HepG2 (cell line): ENCODE measurements at regions not wholly inside any gene's neighbourhood (a gene's known extent, or its start where the extent isn't known, plus 50 kb on each side); places are given as distances from the start of the nearest gene placed in this dataset.

Experiments used
- ATAC-seq: fragments of 200-7000 bp; cut with Tn5 transposase; 3 replicates; pipeline ENCODE4 v1.9.1; 2020; ENCODE audit warnings: mild to moderate bottlenecking, moderate library complexity
- BruUV-seq: library from RNA; stranded (reverse); fragments of 400-500 nt; replicated peaks from 2 replicates; lab custom pipeline; 2021; lab: Mats Ljungman, UMichigan
- CTCF ChIA-PET: fragments of 300-600 bp; formaldehyde crosslinking; extraction: SDS; loops from one replicate; lab custom pipeline; 2021; ENCODE audit warnings: low total read pairs, inconsistent platforms, low intra/inter-chr PET ratio; lab: Yijun Ruan, JAX
- POLR2A ChIA-PET: fragments of 350-600 bp; sonication (Branson Sonifier 250); formaldehyde crosslinking; loops from one replicate; lab custom pipeline; 2020; ENCODE audit warnings: antibody characterized with exemption, inconsistent platforms; lab: Yijun Ruan, JAX
- DNase-seq: peaks from one replicate; pipeline ENCODE4 v3.0.0-alpha.2; 2015; ENCODE audit warnings: low spot score
- FAIRE-seq: peaks from 3 replicates; lab custom pipeline; 2011; peaks lifted over from hg19 to GRCh38; lab: Jason Lieb, UNC
- H2AFZ ChIP-seq: one replicate; pipeline ENCODE4 v1.6.1; 2011; ENCODE audit warnings: low read length, inconsistent platforms
- H3K27ac ChIP-seq: fragments of 300-600 bp; 3 replicates; pipeline ENCODE4 v1.8.0; 2011; ENCODE audit warnings: mixed run types, mild to moderate bottlenecking, mixed read lengths, low read length, inconsistent platforms; ENCODE audit not compliant: insufficient read depth; ENCODE audit errors: extremely low read length
- H3K27me3 ChIP-seq, 2 experiments: fragments of 200-600 bp in 1 of 2; 2 replicates in 1 of 2; 3 replicates in 1 of 2; pipeline versions ENCODE4 v1.6.0 to v1.8.0; 2011; ENCODE audit warnings: low read length in 2 of 2, mild to moderate bottlenecking in 2 of 2, moderate library complexity in 2 of 2, inconsistent platforms in 1 of 2; ENCODE audit not compliant: insufficient read depth in 2 of 2, control insufficient read depth in 1 of 2
- H3K36me3 ChIP-seq, 2 experiments: fragments of 200-600 bp in 1 of 2; replicated peaks in 1 of 2; 2 replicates in 1 of 2; 3 replicates in 1 of 2; pipeline versions ENCODE4 v1.5.1 to v1.8.0; 2011; ENCODE audit warnings: low read length in 2 of 2, inconsistent platforms in 1 of 2; ENCODE audit not compliant: insufficient read depth in 2 of 2, control insufficient read depth in 1 of 2
- H3K4me1 ChIP-seq: 2 replicates; pipeline ENCODE4 v1.5.1; 2012; ENCODE audit warnings: low read length, inconsistent platforms; ENCODE audit not compliant: insufficient read depth
- H3K4me2 ChIP-seq: 2 replicates; pipeline ENCODE4 v1.6.0; 2011; ENCODE audit warnings: low read depth, low read length, inconsistent platforms
- H3K4me3 ChIP-seq, 3 experiments: fragments of 200-600 bp in 1 of 3; sonication (generic), shearing (Covaris generic) in 1 of 3; replicated peaks in 1 of 3; 2 replicates each; pipeline ENCODE4 v1.5.1; 2011 to 2016; ENCODE audit warnings: low read length in 3 of 3, inconsistent platforms in 2 of 3, low read depth in 2 of 3, mild to moderate bottlenecking in 2 of 3, control low read depth in 1 of 3, mixed read lengths in 1 of 3; ENCODE audit not compliant: insufficient read depth in 1 of 3
- H3K79me2 ChIP-seq: one replicate; pipeline ENCODE4 v1.6.1; 2011; ENCODE audit warnings: low read length, inconsistent platforms; ENCODE audit not compliant: insufficient read depth
- H3K9ac ChIP-seq: 2 replicates; pipeline ENCODE4 v1.6.0; 2011; ENCODE audit warnings: mild to moderate bottlenecking, low read depth, low read length, inconsistent platforms; ENCODE audit not compliant: insufficient read depth
- H3K9me3 ChIP-seq: 2 replicates; pipeline ENCODE4 v1.5.1; 2012; ENCODE audit warnings: mild to moderate bottlenecking, low read length
- H4K20me1 ChIP-seq: 2 replicates; pipeline ENCODE4 v1.6.0; 2011; ENCODE audit warnings: inconsistent platforms, mild to moderate bottlenecking, low read length, moderate library complexity; ENCODE audit not compliant: insufficient read depth
- ATF5 ChIP-seq: sonication (generic); formaldehyde crosslinking; IDR thresholded peaks from 2 replicates; pipeline ENCODE4 v1.4.0; 2020; ENCODE audit warnings: mild to moderate bottlenecking, low read depth, missing genetic modification reagents
- GFI1 ChIP-seq: sonication (generic); formaldehyde crosslinking; IDR thresholded peaks from 2 replicates; pipeline ENCODE4 v1.5.0; 2020; ENCODE audit warnings: missing genetic modification reagents, mild to moderate bottlenecking, borderline replicate concordance
- GMEB1 ChIP-seq: sonication (generic); formaldehyde crosslinking; IDR thresholded peaks from 2 replicates; pipeline ENCODE4 v1.5.1; 2020; ENCODE audit warnings: missing genetic modification reagents, mild to moderate bottlenecking, borderline replicate concordance
- HINFP ChIP-seq: sonication (generic); formaldehyde crosslinking; IDR thresholded peaks from 2 replicates; pipeline ENCODE4 v1.4.0; 2020; ENCODE audit warnings: low read depth, mild to moderate bottlenecking, missing genetic modification reagents
- HMG20B ChIP-seq: conservative IDR thresholded peaks from 2 replicates; pipeline ENCODE4 v1.6.1; 2016; ENCODE audit warnings: missing genetic modification reagents, missing compliant biosample characterization
- HMGXB4 ChIP-seq, 2 experiments: sonication (generic) in 1 of 2; formaldehyde crosslinking in 1 of 2; IDR thresholded peaks; 2 replicates each; pipeline versions ENCODE4 v1.4.0 to v1.6.1; 2018 to 2020; ENCODE audit warnings: missing genetic modification reagents in 2 of 2, borderline replicate concordance in 1 of 2, low read depth in 1 of 2, mild to moderate bottlenecking in 1 of 2, missing biosample characterization in 1 of 2
- PBX2 ChIP-seq: IDR thresholded peaks from 2 replicates; pipeline ENCODE4 v1.6.1; 2016; ENCODE audit warnings: control low read depth
- RARA ChIP-seq: IDR thresholded peaks from 2 replicates; pipeline ENCODE4 v1.6.1; 2016; ENCODE audit warnings: missing genetic modification reagents, missing compliant biosample characterization
- SIX1 ChIP-seq: sonication (generic); formaldehyde crosslinking; IDR thresholded peaks from 2 replicates; pipeline ENCODE4 v1.4.0; 2020; ENCODE audit warnings: missing genetic modification reagents, borderline replicate concordance
- THYN1 ChIP-seq: sonication (generic); formaldehyde crosslinking; IDR thresholded peaks from 2 replicates; pipeline ENCODE4 v1.8.1; 2023; ENCODE audit warnings: low read depth, mild to moderate bottlenecking, moderate library complexity, missing genetic modification reagents, borderline replicate concordance
- ZBTB26 ChIP-seq: IDR thresholded peaks from 2 replicates; pipeline ENCODE4 v1.6.1; 2016; ENCODE audit warnings: missing compliant biosample characterization, missing genetic modification reagents, borderline replicate concordance
- WGBS: methylation state at CpG from one replicate; pipeline ENCODE4 v1.1.6; 2017; ENCODE audit warnings: low lambda C conversion rate; 5-methylcytosine and 5-hydroxymethylcytosine counted together
- in situ Hi-C: cut with HindIII; loops from 2 replicates; pipeline ENCODE4 v1.10.0; 2017; ENCODE audit warnings: low pct_unique_long_range_greater_than_20kb; ENCODE audit not compliant: extremely low pct_ligation_motif_present
- intact Hi-C: fragments of 100-400 bp; cut with micrococcal nuclease; formaldehyde crosslinking; loops from one replicate; pipeline ENCODE4 v1.10.0; 2022; ENCODE audit not compliant: unreplicated experiment

- TF ChIP-seq HMGXB4 (CRISPR knock-in tag; IDR thresholded peaks at IDR 0.05; ENCODE audit: borderline replicate concordance in 1 of 2, low read depth in 1 of 2) (no peak), ZBTB26 (CRISPR knock-in tag) (no peak), HINFP (no peak), RARA (CRISPR knock-in tag) (no peak), GMEB1 (no peak), SIX1 (CRISPR knock-in tag) (no peak)
- TF ChIP-seq, all 625 proteins: peak for 0
Observed at GRCh38 chr12:3353621-3354020, 137.4 kb upstream of the PRMT8 start (continued).

- in situ Hi-C loops (no loop called here), intact Hi-C loops (no loop called here)
- Histone ChIP-seq H3K79me2 (no peaks in the 10 kb centered on the region), H4K20me1 (no peaks in the 10 kb centered on the region), H3K27ac (no peak overlapping the region), H3K27me3 (peaks cover 3 to 54% of the 10 kb centered on the region in 2 experiments; a peak in 3 of 5 replicates), H2AFZ (no peak overlapping the region), H3K4me2 (no peak overlapping the region), H3K9me3 (no peaks in the 10 kb centered on the region), H3K9ac (no peak overlapping the region), H3K4me1 (no peaks in the 10 kb centered on the region), H3K36me3 (no peaks in the 10 kb centered on the region), H3K4me3 (no peak overlapping the region)
- ChIA-PET CTCF (no interaction called here), POLR2A (no interaction called here)
- DNase-seq, result no peak
- no peak for FAIRE-seq
- ATAC-seq, result no peak
- WGBS, result 0% methylated on average over 2 of the region's 3 CpGs
- no TSS peak for BruUV-seq
- TF ChIP-seq THYN1 (CRISPR knock-in tag) (no peak), ATF5 (CRISPR knock-in tag) (no peak), PBX2 (CRISPR knock-in tag) (no peak), HMG20B (CRISPR knock-in tag) (no peak), GFI1 (CRISPR knock-in tag) (no peak)
Observed at GRCh38 chr12:3354586-3354985, 136.4 kb upstream of the PRMT8 start.
